NT2/D1 (cell line): ENCODE measurements at regions not wholly inside any gene's neighbourhood (a gene's known extent, or its start where the extent isn't known, plus 50 kb on each side); places are given as distances from the start of the nearest gene placed in this dataset.

Experiments used
- SUZ12 ChIP-seq: IDR thresholded peaks from 2 replicates; pipeline ENCODE4 v1.6.1; 2011; ENCODE audit not compliant: insufficient read length, insufficient read depth; ENCODE audit errors: extremely low read depth
- YY1 ChIP-seq: IDR thresholded peaks from 2 replicates; pipeline ENCODE4 v1.6.1; 2011; ENCODE audit not compliant: insufficient read length, insufficient read depth
- ZNF274 ChIP-seq: IDR thresholded peaks from 2 replicates; pipeline ENCODE4 v1.6.1; 2011; ENCODE audit warnings: mild to moderate bottlenecking, low read depth, low read length

DNA sequence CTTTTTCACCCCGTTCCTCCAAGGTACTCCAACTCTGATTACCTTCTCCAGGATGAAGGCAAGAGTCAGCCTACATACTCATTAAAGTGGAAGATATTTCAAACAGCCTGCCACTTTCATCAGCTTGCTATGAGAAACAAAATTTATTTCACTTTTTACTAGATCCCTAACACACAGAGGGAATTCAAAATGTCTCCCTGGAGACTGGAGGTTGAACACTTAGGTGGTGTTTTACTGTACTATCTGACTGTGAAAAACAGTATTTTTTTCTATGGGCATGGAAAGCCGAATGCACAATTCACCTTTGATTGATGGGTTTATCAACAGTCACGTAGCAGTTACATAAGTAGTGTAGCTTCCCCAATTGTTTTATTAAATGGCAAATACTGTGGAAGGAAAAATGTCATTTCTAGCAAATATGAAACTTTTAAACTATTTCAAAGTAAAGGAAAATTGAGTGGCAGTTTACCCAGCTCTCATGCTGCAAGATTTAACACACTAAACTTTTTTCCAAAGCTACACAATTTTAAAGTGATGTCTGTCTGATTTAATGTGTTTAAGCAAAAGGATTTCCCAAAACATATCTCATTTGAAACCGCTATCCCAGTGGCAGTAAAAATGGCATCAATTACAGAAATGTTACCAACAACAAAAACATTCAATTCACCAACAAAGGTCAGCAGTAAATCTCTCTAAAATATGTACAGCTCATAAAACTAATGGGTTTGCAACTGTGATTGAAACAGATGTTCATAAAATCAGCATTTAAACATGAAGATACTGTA lies 125.0 kb upstream of the TLE4 start:
- TF ChIP-seq ZNF274 (no peak), YY1 (no peak), SUZ12 (no peak)
